Smooth muscle cell (in vitro differentiated cells): ENCODE measurements at regions not wholly inside any gene's neighbourhood (a gene's known extent, or its start where the extent isn't known, plus 50 kb on each side); places are given as distances from the start of the nearest gene placed in this dataset.

Experiments used
- DNase-seq: peaks from one replicate; lab custom pipeline; 2025; ENCODE audit not compliant: unreplicated experiment; lab: John Stamatoyannopoulos, UW
- H2AFZ ChIP-seq: fragments of 200-600 bp; sonication (generic); 2 replicates; pipeline ENCODE4 v1.6.0; 2016; ENCODE audit warnings: antibody characterized with exemption, low read depth, mild to moderate bottlenecking
- H3F3A ChIP-seq: fragments of 200-600 bp; sonication (generic); 2 replicates; pipeline ENCODE4 v1.6.0; 2017; ENCODE audit warnings: antibody characterized with exemption, low read depth
- H3K27ac ChIP-seq: fragments of 200-600 bp; sonication (generic); 2 replicates; pipeline ENCODE4 v1.5.1; 2016; ENCODE audit warnings: low read depth, mild to moderate bottlenecking
- H3K27me3 ChIP-seq: fragments of 200-600 bp; sonication (generic); 2 replicates; pipeline ENCODE4 v1.6.1; 2016; ENCODE audit warnings: low read depth, mild to moderate bottlenecking
- H3K36me3 ChIP-seq: fragments of 200-600 bp; sonication (generic); 2 replicates; pipeline ENCODE4 v1.5.1; 2016; ENCODE audit warnings: low read depth
- H3K4me1 ChIP-seq: fragments of 200-600 bp; sonication (generic); 2 replicates; pipeline ENCODE4 v1.5.1; 2016; ENCODE audit warnings: low read depth
- H3K4me2 ChIP-seq: fragments of 200-600 bp; sonication (generic); 2 replicates; pipeline ENCODE4 v1.6.0; 2016; ENCODE audit warnings: mild to moderate bottlenecking
- H3K4me3 ChIP-seq: fragments of 200-600 bp; sonication (generic); 2 replicates; pipeline ENCODE4 v1.5.1; 2016; ENCODE audit warnings: mild to moderate bottlenecking
- H3K79me2 ChIP-seq: fragments of 200-600 bp; sonication (generic); 2 replicates; pipeline ENCODE4 v1.6.0; 2016; ENCODE audit warnings: low read depth, mild to moderate bottlenecking
- H3K9ac ChIP-seq: fragments of 200-600 bp; sonication (generic); 2 replicates; pipeline ENCODE4 v1.6.0; 2016; ENCODE audit warnings: low read depth
- H3K9me3 ChIP-seq: fragments of 200-600 bp; sonication (generic); replicated peaks from 2 replicates; pipeline ENCODE4 v1.5.1; 2016; ENCODE audit warnings: low read depth
- H4K20me1 ChIP-seq: fragments of 200-600 bp; sonication (generic); 2 replicates; pipeline ENCODE4 v1.6.0; 2016; ENCODE audit warnings: low read depth
- CTCF ChIP-seq: fragments of 200-600 bp; sonication (generic); IDR thresholded peaks from 2 replicates; pipeline ENCODE4 v1.5.1; 2017; ENCODE audit warnings: borderline replicate concordance, mild to moderate bottlenecking, antibody characterized with exemption; ENCODE audit not compliant: insufficient read depth, poor library complexity, severe bottlenecking
- WGBS: methylation state at CpG from one replicate; pipeline ENCODE4 v1.1.7; 2016; ENCODE audit warnings: low lambda C conversion rate; 5-methylcytosine and 5-hydroxymethylcytosine counted together

- Histone ChIP-seq H3K9ac (no peak overlapping the region), H3K27ac (no peak overlapping the region), H3K36me3 (no peaks in the 10 kb centered on the region), H3K4me1 (no peaks in the 10 kb centered on the region), H4K20me1 (no peaks in the 10 kb centered on the region), H3K4me3 (no peak overlapping the region), H3F3A (no peaks in the 10 kb centered on the region), H3K27me3 (no peaks in the 10 kb centered on the region), H3K79me2 (no peaks in the 10 kb centered on the region), H3K4me2 (no peak overlapping the region), H2AFZ (no peak overlapping the region), H3K9me3 (no peaks in the 10 kb centered on the region)
- 85% methylated on average over 9 of the region's 9 CpGs for WGBS
- DNase-seq: no peak
- TF ChIP-seq CTCF: no peak
Measured at GRCh38 chr2:136441979-136442714, 323.2 kb upstream of the THSD7B start.

- no peaks in the 10 kb centered on the region for H3K9me3 ChIP-seq
- no peak overlapping the region for H2AFZ ChIP-seq
- no peaks in the 10 kb centered on the region for H3K36me3 ChIP-seq
- H3K4me1 ChIP-seq: no peaks in the 10 kb centered on the region
- no peak overlapping the region for H3K4me3 ChIP-seq
- no peaks in the 10 kb centered on the region for H4K20me1 ChIP-seq
- no peak for TF ChIP-seq CTCF
- no peak overlapping the region for H3K9ac ChIP-seq
- H3K4me2 ChIP-seq: no peak overlapping the region
- H3K27ac ChIP-seq: no peak overlapping the region
- H3K27me3 ChIP-seq: no peaks in the 10 kb centered on the region
- no peak for DNase-seq
- no peaks in the 10 kb centered on the region for H3F3A ChIP-seq
- H3K79me2 ChIP-seq: no peaks in the 10 kb centered on the region
- WGBS: 65% methylated on average over 5 of the region's 5 CpGs
Measured at GRCh38 chr2:136439064-136439676, 321.2 kb upstream of the CXCR4 start.

GRCh38 chr2:136437461-136437860 is 319.5 kb upstream of the CXCR4 start:
- Histone ChIP-seq H3K4me2 (no peak overlapping the region), H3K9ac (no peak overlapping the region), H3K79me2 (no peaks in the 10 kb centered on the region), H3K27me3 (no peaks in the 10 kb centered on the region), H3K9me3 (no peaks in the 10 kb centered on the region), H2AFZ (no peak overlapping the region), H3K36me3 (no peaks in the 10 kb centered on the region), H3F3A (no peaks in the 10 kb centered on the region), H3K4me3 (no peak overlapping the region), H4K20me1 (no peaks in the 10 kb centered on the region), H3K4me1 (no peaks in the 10 kb centered on the region), H3K27ac (no peak overlapping the region)
- no peak for TF ChIP-seq CTCF
- no peak for DNase-seq
- WGBS: 97% methylated on average over 5 of the region's 5 CpGs

- H3K36me3 ChIP-seq: no peaks in the 10 kb centered on the region
- WGBS: 74% methylated on average over 5 of the region's 5 CpGs
- H4K20me1 ChIP-seq: no peaks in the 10 kb centered on the region
- no peaks in the 10 kb centered on the region for H3K79me2 ChIP-seq
- H2AFZ ChIP-seq: no peak overlapping the region
- H3K9ac ChIP-seq: no peak overlapping the region
- H3K4me3 ChIP-seq: no peak overlapping the region
- no peaks in the 10 kb centered on the region for H3K27me3 ChIP-seq
- H3K9me3 ChIP-seq: no peaks in the 10 kb centered on the region
- H3F3A ChIP-seq: no peaks in the 10 kb centered on the region
- DNase-seq: no peak
- no peak overlapping the region for H3K27ac ChIP-seq
- no peak for TF ChIP-seq CTCF
- H3K4me2 ChIP-seq: no peak overlapping the region
- H3K4me1 ChIP-seq: no peaks in the 10 kb centered on the region
Measured at GRCh38 chr2:136436936-136437335, 319.0 kb upstream of the CXCR4 start.
